HEK293 (cell line): ENCODE measurements at regions not wholly inside any gene's neighbourhood (a gene's known extent, or its start where the extent isn't known, plus 50 kb on each side); places are given as distances from the start of the nearest gene placed in this dataset.
A peak's percentile ranks its signal among the peaks of the same experiment; 100 is the strongest.
"Not testable (repeated sequence)": the region's sequence is repeated elsewhere in the genome, so short reads cannot be mapped to it uniquely, and the experiment has no call there.

Experiments used
- CTCF ChIA-PET: fragments of 350-600 bp; formaldehyde crosslinking; extraction: SDS; loops from one replicate; lab custom pipeline; 2021; ENCODE audit warnings: antibody characterized with exemption; lab: Yijun Ruan, JAX
- POLR2A ChIA-PET: fragments of 300-600 bp; formaldehyde crosslinking; extraction: SDS; loops from one replicate; lab custom pipeline; 2020; ENCODE audit warnings: antibody characterized with exemption, inconsistent platforms; lab: Yijun Ruan, JAX
- H3K27ac ChIP-seq: fragments of 200-500 bp; sonication (Bioruptor generic); 2 replicates; pipeline ENCODE4 v1.5.1; 2014; ENCODE audit warnings: low read depth, low read length, control low read depth, inconsistent platforms; ENCODE audit errors: extremely low read depth
- H3K36me3 ChIP-seq, 2 experiments: fragments of 200-500 bp in 1 of 2; sonication (Bioruptor generic) in 1 of 2; 1 replicate in 1 of 2; 2 replicates in 1 of 2; pipeline ENCODE4 v1.5.1; 2014 to 2017; ENCODE audit warnings: inconsistent platforms in 2 of 2, low read length in 2 of 2; ENCODE audit not compliant: control insufficient read depth in 2 of 2, insufficient read depth in 1 of 2
- H3K4me1 ChIP-seq: fragments of 200-500 bp; sonication (Bioruptor generic); 2 replicates; pipeline ENCODE4 v1.5.1; 2014; ENCODE audit warnings: mild to moderate bottlenecking, low read length, inconsistent platforms; ENCODE audit not compliant: control insufficient read depth, insufficient read depth
- H3K4me3 ChIP-seq: 2 replicates; pipeline ENCODE4 v1.5.1; 2011; ENCODE audit warnings: low read depth, mild to moderate bottlenecking, control low read depth, low read length, moderate library complexity
- H3K9me3 ChIP-seq: fragments of 200-500 bp; sonication (Bioruptor generic); 2 replicates; pipeline ENCODE4 v1.5.1; 2014; ENCODE audit warnings: low read depth, low read length, inconsistent platforms; ENCODE audit not compliant: control insufficient read depth, insufficient read depth
- SETDB1 ChIP-seq: IDR thresholded peaks from one replicate; pipeline ENCODE4 v1.6.1; 2017; ENCODE audit warnings: mild to moderate bottlenecking, low read length, moderate library complexity, mixed read lengths; ENCODE audit not compliant: insufficient read length
- ZBTB17 ChIP-seq: fragments of 450-650 bp; formaldehyde crosslinking; IDR thresholded peaks from 2 replicates; pipeline ENCODE4 v1.5.1; 2016; ENCODE audit warnings: missing biosample characterization, missing genetic modification characterization
- ZNF146 ChIP-seq: fragments of 450-650 bp; formaldehyde crosslinking; IDR thresholded peaks from 2 replicates; pipeline ENCODE4 v1.5.1; 2016; ENCODE audit warnings: missing biosample characterization, missing genetic modification characterization
- ZNF174 ChIP-seq: fragments of 450-650 bp; formaldehyde crosslinking; IDR thresholded peaks from 2 replicates; pipeline ENCODE4 v1.5.0; 2017; ENCODE audit warnings: missing biosample characterization, mild to moderate bottlenecking, missing genetic modification characterization
- ZNF18 ChIP-seq: fragments of 450-650 bp; formaldehyde crosslinking; IDR thresholded peaks from 2 replicates; pipeline ENCODE4 v1.5.1; 2016; ENCODE audit warnings: missing biosample characterization, missing genetic modification characterization
- ZNF324 ChIP-seq: fragments of 450-650 bp; formaldehyde crosslinking; IDR thresholded peaks from 2 replicates; pipeline ENCODE4 v1.5.1; 2016; ENCODE audit warnings: missing biosample characterization, missing genetic modification characterization
- ZNF544 ChIP-seq: fragments of 450-650 bp; formaldehyde crosslinking; IDR thresholded peaks from 2 replicates; pipeline ENCODE4 v1.5.0; 2017; ENCODE audit warnings: missing biosample characterization, missing genetic modification characterization
- ZNF580 ChIP-seq: fragments of 450-650 bp; formaldehyde crosslinking; IDR thresholded peaks from 2 replicates; pipeline ENCODE4 v1.5.1; 2016; ENCODE audit warnings: missing biosample characterization, missing genetic modification characterization
- ZNF596 ChIP-seq: fragments of 450-650 bp; IDR thresholded peaks from 2 replicates; pipeline ENCODE4 v1.5.0; 2018; ENCODE audit warnings: missing biosample characterization, mild to moderate bottlenecking, missing genetic modification characterization, moderate library complexity
- ZNF670 ChIP-seq: fragments of 450-650 bp; formaldehyde crosslinking; IDR thresholded peaks from 2 replicates; pipeline ENCODE4 v1.5.1; 2016; ENCODE audit warnings: missing biosample characterization, missing genetic modification characterization, low read depth
- TF ChIP-seq, protein P1 (sequence below): fragments of 450-650 bp; formaldehyde crosslinking; IDR thresholded peaks from 2 replicates; pipeline ENCODE4 v1.5.1; 2016; ENCODE audit warnings: missing biosample characterization, missing genetic modification characterization
- TF ChIP-seq, protein P2 (sequence below): fragments of 450-650 bp; formaldehyde crosslinking; IDR thresholded peaks from 2 replicates; pipeline ENCODE4 v1.5.1; 2016; ENCODE audit warnings: missing biosample characterization, missing genetic modification characterization, low read depth
- TF ChIP-seq, protein P3 (sequence below): fragments of 450-650 bp; formaldehyde crosslinking; conservative IDR thresholded peaks from 2 replicates; pipeline ENCODE4 v1.5.1; 2016; ENCODE audit warnings: low read depth, missing biosample characterization, missing genetic modification characterization
- TF ChIP-seq, protein P4 (sequence below): fragments of 450-650 bp; formaldehyde crosslinking; IDR thresholded peaks from 2 replicates; pipeline ENCODE4 v1.5.1; 2016; ENCODE audit warnings: missing biosample characterization, missing genetic modification characterization

GRCh38 chr15:70511972-70512587 lies 251.3 kb downstream of the UACA start:
- H3K9me3 ChIP-seq, POLR2A ChIA-PET, H3K36me3 ChIP-seq, H3K27ac ChIP-seq, H3K4me3 ChIP-seq: not testable (repeated sequence)
- CTCF ChIA-PET: interaction anchor here (0.5 to 18.0 kb wide), 35 partner anchors 9 to 1251 kb away, joined by 3 to 181 read pairs (median 3); no protein-coding TSS in a partner anchor
- TF ChIP-seq, protein P1, sequence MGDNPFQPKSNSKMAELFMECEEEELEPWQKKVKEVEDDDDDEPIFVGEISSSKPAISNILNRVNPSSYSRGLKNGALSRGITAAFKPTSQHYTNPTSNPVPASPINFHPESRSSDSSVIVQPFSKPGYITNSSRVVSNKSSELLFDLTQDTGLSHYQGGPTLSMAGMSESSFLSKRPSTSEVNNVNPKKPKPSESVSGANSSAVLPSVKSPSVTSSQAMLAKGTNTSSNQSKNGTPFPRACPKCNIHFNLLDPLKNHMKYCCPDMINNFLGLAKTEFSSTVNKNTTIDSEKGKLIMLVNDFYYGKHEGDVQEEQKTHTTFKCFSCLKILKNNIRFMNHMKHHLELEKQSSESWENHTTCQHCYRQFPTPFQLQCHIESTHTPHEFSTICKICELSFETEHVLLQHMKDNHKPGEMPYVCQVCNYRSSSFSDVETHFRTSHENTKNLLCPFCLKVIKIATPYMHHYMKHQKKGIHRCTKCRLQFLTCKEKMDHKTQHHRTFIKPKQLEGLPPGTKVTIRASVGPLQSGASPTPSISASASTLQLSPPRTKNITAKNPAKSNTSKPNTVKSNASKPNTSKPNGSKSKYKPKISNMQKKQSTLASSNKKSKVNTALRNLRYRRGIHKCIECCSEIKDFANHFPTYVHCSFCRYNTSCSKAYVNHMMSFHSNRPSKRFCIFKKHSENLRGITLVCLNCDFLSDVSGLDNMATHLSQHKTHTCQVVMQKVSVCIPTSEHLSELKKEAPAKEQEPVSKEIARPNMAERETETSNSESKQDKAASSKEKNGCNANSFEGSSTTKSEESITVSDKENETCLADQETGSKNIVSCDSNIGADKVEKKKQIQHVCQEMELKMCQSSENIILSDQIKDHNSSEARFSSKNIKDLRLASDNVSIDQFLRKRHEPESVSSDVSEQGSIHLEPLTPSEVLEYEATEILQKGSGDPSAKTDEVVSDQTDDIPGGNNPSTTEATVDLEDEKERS (tag by site-specific recombination): 0 out of 2 replicates have a peak, but pooled peaks have one; percentile 47
- TF ChIP-seq ZNF580 (tag by site-specific recombination) (peak; percentile 38; the same call in 1 of the 2 replicates), ZNF146 (peak; percentile 98)
- TF ChIP-seq, protein P2, sequence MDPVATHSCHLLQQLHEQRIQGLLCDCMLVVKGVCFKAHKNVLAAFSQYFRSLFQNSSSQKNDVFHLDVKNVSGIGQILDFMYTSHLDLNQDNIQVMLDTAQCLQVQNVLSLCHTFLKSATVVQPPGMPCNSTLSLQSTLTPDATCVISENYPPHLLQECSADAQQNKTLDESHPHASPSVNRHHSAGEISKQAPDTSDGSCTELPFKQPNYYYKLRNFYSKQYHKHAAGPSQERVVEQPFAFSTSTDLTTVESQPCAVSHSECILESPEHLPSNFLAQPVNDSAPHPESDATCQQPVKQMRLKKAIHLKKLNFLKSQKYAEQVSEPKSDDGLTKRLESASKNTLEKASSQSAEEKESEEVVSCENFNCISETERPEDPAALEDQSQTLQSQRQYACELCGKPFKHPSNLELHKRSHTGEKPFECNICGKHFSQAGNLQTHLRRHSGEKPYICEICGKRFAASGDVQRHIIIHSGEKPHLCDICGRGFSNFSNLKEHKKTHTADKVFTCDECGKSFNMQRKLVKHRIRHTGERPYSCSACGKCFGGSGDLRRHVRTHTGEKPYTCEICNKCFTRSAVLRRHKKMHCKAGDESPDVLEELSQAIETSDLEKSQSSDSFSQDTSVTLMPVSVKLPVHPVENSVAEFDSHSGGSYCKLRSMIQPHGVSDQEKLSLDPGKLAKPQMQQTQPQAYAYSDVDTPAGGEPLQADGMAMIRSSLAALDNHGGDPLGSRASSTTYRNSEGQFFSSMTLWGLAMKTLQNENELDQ (tag by site-specific recombination): 0 out of 2 replicates have a peak, but pooled peaks have one; percentile 18
- peaks cover 13% of the 10 kb centered on the region for H3K4me1 ChIP-seq

GRCh38 chr15:70510433-70510832 lies 252.9 kb downstream of the UACA start:
- H3K4me1 ChIP-seq: peaks cover 30% of the 10 kb centered on the region
- CTCF ChIA-PET: interaction anchor here (0.7 to 18.0 kb wide), 7 partner anchors 8 to 1033 kb away, joined by 3 to 181 read pairs (median 7); no protein-coding TSS in a partner anchor
- no peak for TF ChIP-seq ZNF174 (tag by site-specific recombination)
- TF ChIP-seq, protein P3, sequence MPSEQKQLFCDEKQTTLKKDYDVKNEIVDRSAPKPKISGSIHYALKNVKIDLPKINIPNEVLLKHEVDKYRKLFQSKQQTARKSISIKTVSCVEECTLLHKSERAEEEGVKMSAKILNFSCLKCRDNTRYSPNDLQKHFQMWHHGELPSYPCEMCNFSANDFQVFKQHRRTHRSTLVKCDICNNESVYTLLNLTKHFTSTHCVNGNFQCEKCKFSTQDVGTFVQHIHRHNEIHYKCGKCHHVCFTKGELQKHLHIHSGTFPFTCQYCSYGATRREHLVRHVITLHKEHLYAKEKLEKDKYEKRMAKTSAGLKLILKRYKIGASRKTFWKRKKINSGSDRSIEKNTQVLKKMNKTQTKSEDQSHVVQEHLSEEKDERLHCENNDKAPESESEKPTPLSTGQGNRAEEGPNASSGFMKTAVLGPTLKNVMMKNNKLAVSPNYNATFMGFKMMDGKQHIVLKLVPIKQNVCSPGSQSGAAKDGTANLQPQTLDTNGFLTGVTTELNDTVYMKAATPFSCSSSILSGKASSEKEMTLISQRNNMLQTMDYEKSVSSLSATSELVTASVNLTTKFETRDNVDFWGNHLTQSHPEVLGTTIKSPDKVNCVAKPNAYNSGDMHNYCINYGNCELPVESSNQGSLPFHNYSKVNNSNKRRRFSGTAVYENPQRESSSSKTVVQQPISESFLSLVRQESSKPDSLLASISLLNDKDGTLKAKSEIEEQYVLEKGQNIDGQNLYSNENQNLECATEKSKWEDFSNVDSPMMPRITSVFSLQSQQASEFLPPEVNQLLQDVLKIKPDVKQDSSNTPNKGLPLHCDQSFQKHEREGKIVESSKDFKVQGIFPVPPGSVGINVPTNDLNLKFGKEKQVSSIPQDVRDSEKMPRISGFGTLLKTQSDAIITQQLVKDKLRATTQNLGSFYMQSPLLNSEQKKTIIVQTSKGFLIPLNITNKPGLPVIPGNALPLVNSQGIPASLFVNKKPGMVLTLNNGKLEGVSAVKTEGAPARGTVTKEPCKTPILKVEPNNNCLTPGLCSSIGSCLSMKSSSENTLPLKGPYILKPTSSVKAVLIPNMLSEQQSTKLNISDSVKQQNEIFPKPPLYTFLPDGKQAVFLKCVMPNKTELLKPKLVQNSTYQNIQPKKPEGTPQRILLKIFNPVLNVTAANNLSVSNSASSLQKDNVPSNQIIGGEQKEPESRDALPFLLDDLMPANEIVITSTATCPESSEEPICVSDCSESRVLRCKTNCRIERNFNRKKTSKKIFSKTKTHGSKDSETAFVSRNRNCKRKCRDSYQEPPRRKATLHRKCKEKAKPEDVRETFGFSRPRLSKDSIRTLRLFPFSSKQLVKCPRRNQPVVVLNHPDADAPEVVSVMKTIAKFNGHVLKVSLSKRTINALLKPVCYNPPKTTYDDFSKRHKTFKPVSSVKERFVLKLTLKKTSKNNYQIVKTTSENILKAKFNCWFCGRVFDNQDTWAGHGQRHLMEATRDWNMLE (tag by site-specific recombination): 0 out of 2 replicates have a peak, but pooled peaks have one; percentile 24
- TF ChIP-seq ZNF18: no peak
- TF ChIP-seq ZNF324: peak; percentile 62; the same call in 1 of the 2 replicates
- peak; percentile 83 for TF ChIP-seq SETDB1
- TF ChIP-seq, protein P1 (tag by site-specific recombination): 0 out of 2 replicates have a peak, but pooled peaks have one; percentile 72
- TF ChIP-seq, protein P4, sequence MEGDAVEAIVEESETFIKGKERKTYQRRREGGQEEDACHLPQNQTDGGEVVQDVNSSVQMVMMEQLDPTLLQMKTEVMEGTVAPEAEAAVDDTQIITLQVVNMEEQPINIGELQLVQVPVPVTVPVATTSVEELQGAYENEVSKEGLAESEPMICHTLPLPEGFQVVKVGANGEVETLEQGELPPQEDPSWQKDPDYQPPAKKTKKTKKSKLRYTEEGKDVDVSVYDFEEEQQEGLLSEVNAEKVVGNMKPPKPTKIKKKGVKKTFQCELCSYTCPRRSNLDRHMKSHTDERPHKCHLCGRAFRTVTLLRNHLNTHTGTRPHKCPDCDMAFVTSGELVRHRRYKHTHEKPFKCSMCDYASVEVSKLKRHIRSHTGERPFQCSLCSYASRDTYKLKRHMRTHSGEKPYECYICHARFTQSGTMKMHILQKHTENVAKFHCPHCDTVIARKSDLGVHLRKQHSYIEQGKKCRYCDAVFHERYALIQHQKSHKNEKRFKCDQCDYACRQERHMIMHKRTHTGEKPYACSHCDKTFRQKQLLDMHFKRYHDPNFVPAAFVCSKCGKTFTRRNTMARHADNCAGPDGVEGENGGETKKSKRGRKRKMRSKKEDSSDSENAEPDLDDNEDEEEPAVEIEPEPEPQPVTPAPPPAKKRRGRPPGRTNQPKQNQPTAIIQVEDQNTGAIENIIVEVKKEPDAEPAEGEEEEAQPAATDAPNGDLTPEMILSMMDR (tag by site-specific recombination): no peak
- no peak for TF ChIP-seq ZBTB17 (tag by site-specific recombination)
- no peak for TF ChIP-seq ZNF544
- no peak for TF ChIP-seq ZNF670 (tag by site-specific recombination)
- TF ChIP-seq ZNF596: no peak

More at GRCh38 chr15:70510433-70510832, 252.9 kb downstream of the UACA start:
- POLR2A ChIA-PET: interaction anchor here (1.0 kb wide), 1 partner anchor 17 kb away, joined by 3 read pairs; no protein-coding TSS in a partner anchor
- Histone ChIP-seq H3K27ac (no peak overlapping the region), H3K9me3 (no peaks in the 10 kb centered on the region), H3K4me3 (no peak overlapping the region), H3K36me3 (no peaks in the 10 kb centered on the region)
